SK-N-MC (cell line): ENCODE measurements at regions not wholly inside any gene's neighbourhood (a gene's known extent, or its start where the extent isn't known, plus 50 kb on each side); places are given as distances from the start of the nearest gene placed in this dataset.

ENCODE experiments used
- EZH2 ChIP-seq: fragments of 200-600 bp; sonication (generic); IDR thresholded peaks from one replicate; pipeline ENCODE4 v1.6.1; 2017; ENCODE audit warnings: antibody characterized with exemption
- POLR2AphosphoS5 ChIP-seq: IDR thresholded peaks from 2 replicates; pipeline ENCODE4 v1.6.1; 2012; ENCODE audit warnings: mild to moderate bottlenecking, low read depth, low read length, borderline replicate concordance

DNA sequence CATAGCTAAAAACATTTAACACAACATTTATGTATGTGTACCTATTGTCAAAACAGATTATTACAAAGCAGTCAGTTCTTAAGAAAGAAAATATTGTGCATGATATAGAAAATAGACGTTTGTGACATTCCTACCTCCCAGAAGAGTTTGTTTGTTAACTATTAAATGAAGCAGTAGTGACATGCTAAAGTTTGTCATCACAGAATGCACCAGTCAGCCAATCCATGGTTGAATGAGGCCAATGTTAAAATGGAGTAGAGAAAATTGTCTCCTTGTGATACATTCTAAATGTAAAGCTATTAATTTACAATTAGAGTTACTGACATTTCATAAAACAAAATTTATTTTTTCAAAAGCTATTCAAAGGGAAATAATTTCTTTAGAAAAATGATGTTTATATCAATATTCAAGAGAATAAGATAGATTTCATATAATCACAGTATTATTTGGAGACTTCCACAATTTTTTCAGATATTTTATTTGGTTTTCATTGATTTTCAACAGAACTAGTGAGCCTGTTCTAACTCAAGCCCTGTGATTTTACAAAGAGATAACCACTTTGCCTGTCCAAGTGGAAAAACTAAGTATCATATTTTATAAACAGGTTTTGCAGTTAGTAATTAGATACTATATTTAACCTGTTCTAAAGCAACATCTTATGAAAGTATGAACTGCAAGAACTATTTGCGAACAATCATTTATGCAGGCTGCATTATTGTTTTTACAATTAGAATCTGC is 176.8 kb downstream of the ISL1 start:
- no peak for TF ChIP-seq EZH2
- no peak for TF ChIP-seq POLR2AphosphoS5
